GM12873 (cell line): ENCODE measurements at regions not wholly inside any gene's neighbourhood (a gene's known extent, or its start where the extent isn't known, plus 50 kb on each side); places are given as distances from the start of the nearest gene placed in this dataset.

ENCODE experiments used
- TF ChIP-seq, protein P1 (sequence below): IDR thresholded peaks from 2 replicates; pipeline ENCODE4 v1.5.1; 2012; ENCODE audit warnings: low read depth, mild to moderate bottlenecking, moderate library complexity, low read length, control low read depth; ENCODE audit not compliant: insufficient read depth; ENCODE audit errors: missing control alignments

DNA sequence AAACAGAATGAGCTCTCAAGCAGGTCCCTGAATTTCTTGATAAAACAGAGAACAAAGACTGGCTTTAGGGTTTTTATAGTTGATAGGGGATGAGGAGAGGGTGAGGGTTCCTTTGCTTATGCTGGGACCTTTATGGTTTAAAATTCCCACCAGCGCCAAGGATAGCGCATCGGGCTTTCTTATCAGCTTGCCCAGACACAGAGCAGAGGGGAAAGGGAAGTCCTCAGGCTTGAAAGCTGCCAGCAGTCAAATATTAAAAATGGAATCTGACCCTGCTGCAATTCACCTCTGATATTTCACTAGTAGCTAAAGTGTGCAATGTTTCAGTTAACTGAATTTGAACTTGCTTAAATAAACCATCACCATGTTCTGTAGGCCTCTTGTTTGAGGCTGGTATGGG is 55.0 kb upstream of the EPHA3 start:
- TF ChIP-seq, protein P1, sequence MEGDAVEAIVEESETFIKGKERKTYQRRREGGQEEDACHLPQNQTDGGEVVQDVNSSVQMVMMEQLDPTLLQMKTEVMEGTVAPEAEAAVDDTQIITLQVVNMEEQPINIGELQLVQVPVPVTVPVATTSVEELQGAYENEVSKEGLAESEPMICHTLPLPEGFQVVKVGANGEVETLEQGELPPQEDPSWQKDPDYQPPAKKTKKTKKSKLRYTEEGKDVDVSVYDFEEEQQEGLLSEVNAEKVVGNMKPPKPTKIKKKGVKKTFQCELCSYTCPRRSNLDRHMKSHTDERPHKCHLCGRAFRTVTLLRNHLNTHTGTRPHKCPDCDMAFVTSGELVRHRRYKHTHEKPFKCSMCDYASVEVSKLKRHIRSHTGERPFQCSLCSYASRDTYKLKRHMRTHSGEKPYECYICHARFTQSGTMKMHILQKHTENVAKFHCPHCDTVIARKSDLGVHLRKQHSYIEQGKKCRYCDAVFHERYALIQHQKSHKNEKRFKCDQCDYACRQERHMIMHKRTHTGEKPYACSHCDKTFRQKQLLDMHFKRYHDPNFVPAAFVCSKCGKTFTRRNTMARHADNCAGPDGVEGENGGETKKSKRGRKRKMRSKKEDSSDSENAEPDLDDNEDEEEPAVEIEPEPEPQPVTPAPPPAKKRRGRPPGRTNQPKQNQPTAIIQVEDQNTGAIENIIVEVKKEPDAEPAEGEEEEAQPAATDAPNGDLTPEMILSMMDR, result no peak

DNA sequence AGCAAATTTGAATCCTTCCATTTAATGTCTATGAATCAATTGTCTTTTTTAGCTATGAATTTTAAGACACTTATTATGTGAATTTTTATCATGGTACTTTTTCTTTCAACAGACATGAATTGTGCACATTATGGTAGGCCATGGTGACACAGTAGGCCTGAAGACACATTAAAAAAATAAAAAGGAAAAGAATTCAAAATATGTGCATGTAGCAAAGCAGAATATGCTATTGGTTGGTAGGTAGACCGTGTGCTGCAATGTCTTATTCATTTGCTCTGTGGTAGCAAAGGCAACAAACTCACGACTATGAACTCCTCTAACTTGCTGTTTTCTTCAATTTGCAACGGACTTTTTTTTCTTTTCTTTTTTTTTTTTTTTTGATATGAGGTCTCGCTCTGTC is 50.0 kb upstream of the EPHA3 start:
- TF ChIP-seq, protein P1, result no peak
